Activated T-helper 2 cell treated with anti-CD3 and anti-CD28 coated beads, Interferon-gamma antibody, Interleukin-2, Interleukin-4, amounts not matched to agents 10 μg/mL and 5 μg/mL and 100 μg/mL, durations not matched to agents 14 hours and 24 hours and 36 hours (primary cell): ENCODE measurements at regions not wholly inside any gene's neighbourhood (a gene's known extent, or its start where the extent isn't known, plus 50 kb on each side); places are given as distances from the start of the nearest gene placed in this dataset.

ENCODE experiments used
- DNase-seq: peaks from one replicate; pipeline ENCODE4 v3.0.0; 2021; ENCODE audit warnings: low spot score
- H3K27ac Mint-ChIP-seq: one replicate; pipeline ENCODE4 v1.8.0; 2021; ENCODE audit warnings: mixed read lengths
- H3K27me3 Mint-ChIP-seq: one replicate; pipeline ENCODE4 v1.8.0; 2021; ENCODE audit warnings: low read depth, mixed read lengths
- H3K36me3 Mint-ChIP-seq: one replicate; pipeline ENCODE4 v1.8.0; 2021; ENCODE audit warnings: low read depth, mixed read lengths
- H3K4me1 Mint-ChIP-seq: one replicate; pipeline ENCODE4 v1.8.0; 2021; ENCODE audit warnings: low read depth, mixed read lengths
- H3K4me3 Mint-ChIP-seq: one replicate; pipeline ENCODE4 v1.8.0; 2021; ENCODE audit warnings: low read depth, mild to moderate bottlenecking, moderate library complexity, mixed read lengths
- H3K9me3 Mint-ChIP-seq: one replicate; pipeline ENCODE4 v1.8.0; 2021; ENCODE audit warnings: mixed read lengths
- intact Hi-C: fragments of 100-400 bp; cut with micrococcal nuclease; formaldehyde crosslinking; loops from one replicate; pipeline ENCODE4 v1.15.1; 2023

DNA sequence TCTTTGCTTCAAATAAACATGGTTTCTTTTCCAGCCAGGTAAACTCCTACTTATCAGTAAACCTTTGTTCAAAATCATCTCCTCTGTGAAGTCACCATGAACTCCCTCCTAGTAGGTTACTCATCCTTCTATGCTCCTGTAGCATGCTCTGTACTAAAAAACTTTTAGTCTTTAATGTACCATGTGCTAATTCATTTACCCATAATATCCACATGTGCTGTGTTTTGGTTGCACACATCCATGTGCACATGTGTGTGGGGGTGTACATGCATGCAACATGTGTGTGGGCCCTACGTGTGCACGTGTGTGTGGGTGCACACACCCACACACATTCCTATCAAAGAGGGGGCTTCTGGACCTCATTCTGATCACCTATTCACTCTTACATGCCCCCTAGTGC is 259.9 kb upstream of the SP4 start:
- no peaks in the 10 kb centered on the region for H3K9me3 Mint-ChIP-seq
- H3K4me3 Mint-ChIP-seq: no peak overlapping the region
- peaks cover 18% of the 10 kb centered on the region for H3K27me3 Mint-ChIP-seq
- H3K4me1 Mint-ChIP-seq: no peaks in the 10 kb centered on the region
- intact Hi-C loops: no loop called here
- no peak for DNase-seq
- H3K36me3 Mint-ChIP-seq: no peaks in the 10 kb centered on the region
- H3K27ac Mint-ChIP-seq: no peak overlapping the region

DNA sequence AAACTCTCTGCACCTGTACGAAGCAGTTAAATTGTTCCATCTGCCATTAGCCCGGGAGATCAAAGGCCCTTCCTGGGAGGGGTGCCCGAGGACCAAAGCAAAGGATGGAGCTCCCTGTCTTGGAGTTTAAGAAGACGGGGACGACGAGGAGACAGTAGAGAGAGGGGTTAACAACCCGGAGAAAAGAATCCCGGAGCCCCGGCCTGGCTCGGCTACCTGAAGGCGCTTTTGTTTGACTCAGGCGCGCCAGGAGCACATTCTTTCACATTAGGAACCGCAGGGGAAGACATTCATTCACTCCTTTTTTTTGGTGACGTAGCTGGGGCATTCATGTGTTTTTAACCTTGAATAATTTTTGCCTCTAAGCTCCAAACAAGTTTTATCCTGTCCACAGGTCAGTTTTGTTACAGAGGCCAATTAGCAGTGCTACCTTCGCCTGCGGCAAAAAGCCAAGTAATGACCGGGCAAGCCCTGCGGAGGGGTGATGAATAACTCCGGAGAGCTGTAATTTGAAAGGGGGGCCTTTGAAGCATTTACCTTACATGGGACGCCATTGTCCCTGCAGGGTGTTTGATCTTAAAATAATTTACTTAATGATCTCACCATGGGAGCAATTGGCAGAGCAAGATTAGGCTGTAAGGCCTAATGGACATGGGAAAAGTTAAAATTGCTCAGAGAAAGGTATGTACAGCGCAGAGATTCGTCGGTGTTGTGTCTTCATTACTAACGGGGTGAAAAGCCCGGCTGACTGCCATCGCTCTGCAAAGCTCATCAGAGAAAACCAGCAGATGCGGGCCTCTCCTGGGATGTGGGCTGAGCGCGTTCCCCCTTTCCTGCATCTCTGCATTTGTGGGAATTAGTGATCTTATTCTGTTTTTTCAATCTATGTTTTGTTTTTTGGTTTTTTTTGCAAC is 258.0 kb upstream of the SP4 start:
- Mint-ChIP-seq H3K27ac (no peak overlapping the region), H3K4me1 (no peaks in the 10 kb centered on the region), H3K36me3 (no peaks in the 10 kb centered on the region), H3K4me3 (no peak overlapping the region), H3K27me3 (peaks cover 17% of the 10 kb centered on the region), H3K9me3 (no peaks in the 10 kb centered on the region)
- no peak for DNase-seq
- intact Hi-C loops: no loop called here

DNA sequence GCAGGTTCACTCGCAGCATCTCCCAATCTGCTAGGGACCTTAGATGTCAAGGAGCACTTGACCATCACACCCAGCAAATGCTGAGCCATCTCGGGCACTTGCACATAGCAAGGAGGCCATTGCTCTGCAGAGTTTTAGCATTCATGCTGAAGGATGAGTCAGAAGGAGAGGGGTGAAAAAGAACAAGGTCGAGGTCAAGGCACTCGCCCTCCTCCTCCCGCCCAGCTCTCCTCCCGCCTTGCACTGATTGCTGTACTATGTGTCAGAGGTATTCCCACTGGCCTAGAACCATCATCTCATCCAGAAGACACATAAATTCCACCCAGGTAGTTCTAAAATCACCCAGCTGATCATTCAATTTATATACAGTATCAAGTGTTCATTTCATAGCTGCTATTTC is 255.1 kb upstream of the SP4 start:
- Mint-ChIP-seq H3K36me3 (no peaks in the 10 kb centered on the region), H3K9me3 (no peaks in the 10 kb centered on the region), H3K27ac (no peak overlapping the region), H3K4me1 (no peaks in the 10 kb centered on the region), H3K27me3 (peaks cover 17% of the 10 kb centered on the region), H3K4me3 (no peak overlapping the region)
- intact Hi-C loops: no loop called here
- DNase-seq: no peak

DNA sequence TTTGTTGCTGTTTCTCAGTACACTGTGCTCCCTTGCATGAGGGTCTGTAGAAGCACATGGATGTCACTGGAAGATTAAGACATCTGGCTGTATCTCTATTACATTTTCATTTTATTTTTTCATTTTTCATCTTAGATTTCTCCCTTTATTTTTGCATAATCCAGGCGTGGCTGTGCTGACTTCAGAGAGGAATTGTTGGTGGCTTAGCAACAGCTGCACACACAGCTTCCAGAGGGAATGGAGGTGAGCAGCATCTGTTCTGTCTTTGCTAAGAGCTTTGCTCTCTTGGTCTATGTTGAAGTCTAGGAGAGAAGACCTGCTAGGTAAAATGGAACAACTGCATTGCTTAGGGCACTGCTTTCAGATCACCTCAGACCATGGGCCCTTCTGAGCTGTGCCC is 254.4 kb upstream of the SP4 start:
- Mint-ChIP-seq H3K27me3 (peaks cover 15% of the 10 kb centered on the region), H3K27ac (no peak overlapping the region), H3K4me1 (no peaks in the 10 kb centered on the region), H3K9me3 (no peaks in the 10 kb centered on the region), H3K36me3 (no peaks in the 10 kb centered on the region), H3K4me3 (no peak overlapping the region)
- intact Hi-C loops: no loop called here
- DNase-seq: no peak

DNA sequence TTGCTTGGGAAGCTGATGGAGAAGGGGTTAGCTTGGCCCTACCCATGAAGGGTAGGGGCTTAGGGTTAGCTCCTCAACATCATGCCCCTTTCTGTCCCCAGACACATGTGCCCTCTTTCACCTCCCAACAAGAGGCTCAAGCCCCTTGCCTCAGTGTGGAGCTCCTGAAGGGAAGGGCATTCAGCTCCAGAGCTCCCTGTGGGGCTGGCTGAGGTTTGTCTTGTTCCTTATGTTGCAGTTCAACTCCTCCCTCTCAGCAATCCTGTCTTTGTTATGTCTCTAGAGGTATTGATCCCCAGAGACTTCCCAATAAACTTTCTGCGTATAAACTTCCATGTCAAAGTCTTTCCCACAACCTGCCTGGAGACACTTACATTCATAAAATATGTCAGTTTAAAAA is 252.2 kb upstream of the SP4 start:
- intact Hi-C loops: no loop called here
- no peaks in the 10 kb centered on the region for H3K4me1 Mint-ChIP-seq
- no peak overlapping the region for H3K27ac Mint-ChIP-seq
- no peaks in the 10 kb centered on the region for H3K36me3 Mint-ChIP-seq
- H3K9me3 Mint-ChIP-seq: no peaks in the 10 kb centered on the region
- no peak for DNase-seq
- H3K27me3 Mint-ChIP-seq: no peaks in the 10 kb centered on the region
- no peak overlapping the region for H3K4me3 Mint-ChIP-seq

DNA sequence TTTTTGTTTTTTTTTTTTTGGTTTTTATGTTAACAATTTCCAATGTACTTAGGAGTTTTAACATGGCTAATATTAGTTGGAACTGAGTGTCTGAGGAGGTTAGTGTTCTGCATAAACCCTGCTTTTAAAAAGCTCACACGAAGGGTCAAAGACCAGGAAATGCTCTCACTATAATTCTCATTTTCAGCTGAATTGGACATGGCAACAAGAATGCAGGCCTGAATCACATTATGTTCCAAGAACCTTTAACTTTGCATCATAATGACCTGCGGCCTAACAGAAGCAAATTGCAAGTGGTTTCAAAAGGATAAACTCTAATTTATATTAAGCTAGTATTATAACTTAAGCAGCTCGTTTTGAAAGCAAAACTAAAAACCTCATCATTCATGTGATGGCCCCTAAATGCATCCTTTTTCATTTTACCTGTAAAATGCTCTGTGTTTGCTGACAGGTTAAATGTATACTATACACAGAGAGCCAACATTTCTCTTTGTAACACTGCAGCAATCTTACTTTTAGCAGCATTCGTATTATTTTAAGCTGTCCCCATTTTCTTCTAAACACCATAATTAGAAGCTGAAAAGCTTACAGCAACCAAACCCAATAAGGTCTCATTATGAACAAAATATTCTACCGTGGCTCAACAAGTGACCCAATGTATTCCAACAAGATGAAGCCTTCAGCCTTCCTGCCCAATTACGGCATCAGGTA is 242.8 kb upstream of the SP4 start:
- H3K4me3 Mint-ChIP-seq: no peak overlapping the region
- H3K27me3 Mint-ChIP-seq: peaks cover 2% of the 10 kb centered on the region
- intact Hi-C loops: no loop called here
- H3K9me3 Mint-ChIP-seq: no peaks in the 10 kb centered on the region
- H3K27ac Mint-ChIP-seq: no peak overlapping the region
- DNase-seq: no peak
- H3K4me1 Mint-ChIP-seq: no peaks in the 10 kb centered on the region
- H3K36me3 Mint-ChIP-seq: no peaks in the 10 kb centered on the region

DNA sequence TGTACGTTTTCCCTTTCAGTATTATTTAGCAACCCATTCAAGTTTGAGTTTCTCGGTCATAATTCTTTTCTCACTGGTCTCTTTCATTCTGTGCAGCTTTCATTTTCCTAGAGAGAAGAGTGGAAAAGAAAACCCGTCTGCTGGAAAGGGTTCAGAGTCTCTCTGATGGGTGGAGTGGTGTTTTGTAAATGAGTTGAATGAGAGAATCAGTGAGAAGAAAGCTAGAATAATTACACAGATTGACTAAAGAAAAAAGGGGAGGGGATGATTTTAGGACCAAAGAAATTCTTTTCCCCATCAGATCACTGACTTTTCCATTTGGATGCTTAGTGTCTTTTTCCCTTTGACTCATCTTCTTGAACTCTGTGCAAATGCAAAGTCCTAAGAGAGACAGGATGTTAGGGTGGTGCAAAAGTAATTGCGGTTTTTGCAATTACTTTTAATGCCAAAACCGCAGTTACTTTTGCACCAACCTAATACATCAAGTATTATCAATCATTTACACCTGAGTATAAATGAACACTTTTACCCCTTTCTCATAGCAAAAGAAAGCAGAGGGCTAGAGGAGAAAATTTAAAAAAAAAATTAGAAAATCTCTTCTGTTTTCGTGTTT is 242.1 kb upstream of the SP4 start:
- intact Hi-C loops: no loop called here
- H3K4me1 Mint-ChIP-seq: no peaks in the 10 kb centered on the region
- H3K36me3 Mint-ChIP-seq: no peaks in the 10 kb centered on the region
- no peaks in the 10 kb centered on the region for H3K9me3 Mint-ChIP-seq
- H3K27me3 Mint-ChIP-seq: peaks cover 2% of the 10 kb centered on the region
- no peak overlapping the region for H3K27ac Mint-ChIP-seq
- no peak overlapping the region for H3K4me3 Mint-ChIP-seq
- no peak for DNase-seq

DNA sequence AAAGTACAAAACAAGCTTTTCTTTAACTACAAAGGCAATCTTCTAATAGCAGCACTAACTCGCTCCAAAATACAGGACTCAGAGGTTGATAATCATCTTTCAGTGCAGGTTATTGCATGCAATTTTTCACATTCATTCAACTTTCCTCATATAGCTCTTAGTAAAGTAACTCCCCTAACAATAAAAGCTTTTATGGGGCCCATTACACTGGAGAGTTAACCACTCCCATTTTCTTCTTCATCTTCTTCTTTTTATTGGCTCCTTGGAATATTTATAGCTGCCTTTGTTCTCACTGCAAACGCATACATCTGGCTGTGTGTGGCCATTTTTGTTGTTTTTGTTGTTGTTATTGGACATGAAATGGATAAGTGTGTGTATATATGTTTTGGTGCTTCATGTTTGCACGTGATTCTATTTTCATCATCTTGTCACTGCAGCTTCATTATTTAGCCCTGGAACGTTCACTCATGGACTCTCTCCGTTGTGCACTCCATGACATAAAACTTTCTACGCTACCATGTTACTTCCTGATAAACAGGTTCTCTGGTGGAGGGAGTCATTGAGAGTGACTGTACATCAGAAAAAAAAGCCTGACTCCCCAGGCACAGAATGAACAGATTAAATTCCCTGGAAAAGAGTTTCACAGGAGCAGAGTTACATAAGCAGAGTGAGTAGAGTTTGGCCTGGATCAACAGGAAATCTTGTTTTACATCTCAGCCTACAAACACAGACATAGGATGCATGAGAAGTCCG is 236.4 kb upstream of the SP4 start:
- no peak for DNase-seq
- no peak overlapping the region for H3K27ac Mint-ChIP-seq
- H3K4me3 Mint-ChIP-seq: no peak overlapping the region
- no peaks in the 10 kb centered on the region for H3K4me1 Mint-ChIP-seq
- H3K9me3 Mint-ChIP-seq: no peaks in the 10 kb centered on the region
- intact Hi-C loops: no loop called here
- no peaks in the 10 kb centered on the region for H3K27me3 Mint-ChIP-seq
- H3K36me3 Mint-ChIP-seq: no peaks in the 10 kb centered on the region

DNA sequence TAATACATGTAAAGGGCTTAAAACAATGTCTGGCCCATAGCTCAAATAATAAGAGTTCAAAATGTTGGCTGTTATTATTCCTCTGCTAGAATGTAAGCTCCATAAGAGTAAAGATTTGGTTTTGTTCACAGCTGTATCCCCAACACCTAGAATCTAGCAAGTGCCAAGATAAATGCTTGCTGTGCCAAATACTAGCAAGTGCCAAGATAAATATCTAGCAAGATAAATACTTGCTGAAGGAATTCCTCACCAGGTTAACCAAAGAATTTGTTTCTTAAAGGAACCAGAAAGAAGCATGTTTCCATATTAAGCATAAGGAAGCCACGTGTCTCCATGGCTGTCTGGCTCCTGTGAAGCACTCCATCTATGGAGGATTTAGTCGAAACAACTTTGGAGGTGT is 235.2 kb upstream of the SP4 start:
- no peaks in the 10 kb centered on the region for H3K27me3 Mint-ChIP-seq

DNA sequence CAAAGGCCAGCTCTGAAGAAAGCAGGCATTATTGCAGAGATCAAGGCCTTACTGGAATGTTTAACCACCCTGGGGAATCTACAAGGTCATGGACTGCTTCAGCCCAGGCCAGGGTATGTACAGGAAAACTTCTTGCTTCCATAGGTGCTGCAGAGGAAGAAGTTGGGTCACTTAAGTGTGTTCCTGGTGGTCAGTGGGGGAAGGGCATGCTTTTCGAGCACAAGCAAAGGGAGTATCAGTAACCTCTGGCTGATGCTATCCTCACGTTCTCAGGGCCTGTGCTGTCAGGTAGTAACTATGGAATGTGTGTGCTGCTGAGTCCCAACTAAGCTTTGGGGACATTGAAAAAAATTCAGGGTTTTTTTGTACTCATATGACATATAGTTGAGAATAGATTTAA is 234.0 kb upstream of the SP4 start:
- no peaks in the 10 kb centered on the region for H3K9me3 Mint-ChIP-seq
- no peak overlapping the region for H3K27ac Mint-ChIP-seq
- no peaks in the 10 kb centered on the region for H3K27me3 Mint-ChIP-seq
- no peak for DNase-seq
- H3K4me1 Mint-ChIP-seq: no peaks in the 10 kb centered on the region
- intact Hi-C loops: no loop called here
- H3K36me3 Mint-ChIP-seq: no peaks in the 10 kb centered on the region
- H3K4me3 Mint-ChIP-seq: no peak overlapping the region

More for the DNA sequence above, 235.2 kb upstream of the SP4 start:
- no peaks in the 10 kb centered on the region for H3K9me3 Mint-ChIP-seq
- no peak for DNase-seq
- H3K36me3 Mint-ChIP-seq: no peaks in the 10 kb centered on the region
- no peaks in the 10 kb centered on the region for H3K4me1 Mint-ChIP-seq
- H3K4me3 Mint-ChIP-seq: no peak overlapping the region
- intact Hi-C loops: no loop called here
- no peak overlapping the region for H3K27ac Mint-ChIP-seq

DNA sequence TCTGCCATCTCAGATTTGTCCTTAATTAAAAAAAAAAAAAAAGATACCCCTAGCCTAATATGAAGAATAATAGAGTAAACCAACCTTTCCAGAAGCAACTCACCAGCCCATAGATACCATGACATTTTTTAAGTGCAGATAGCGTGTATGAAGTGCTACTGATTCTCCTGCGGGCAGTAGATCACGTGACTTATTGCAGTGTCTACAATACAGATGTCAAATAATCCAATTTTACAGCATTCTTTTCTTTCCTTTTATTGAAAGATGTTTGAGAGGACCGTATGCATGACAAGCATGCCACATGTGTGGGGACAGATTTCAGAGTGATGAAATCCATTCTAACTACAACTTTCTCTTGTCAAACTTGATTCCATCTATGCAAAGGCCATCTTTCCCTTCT is 232.9 kb upstream of the SP4 start:
- no peak overlapping the region for H3K27ac Mint-ChIP-seq
- intact Hi-C loops: no loop called here
- no peak for DNase-seq
- no peaks in the 10 kb centered on the region for H3K9me3 Mint-ChIP-seq
- no peaks in the 10 kb centered on the region for H3K4me1 Mint-ChIP-seq
- no peaks in the 10 kb centered on the region for H3K36me3 Mint-ChIP-seq
- H3K4me3 Mint-ChIP-seq: no peak overlapping the region
- no peaks in the 10 kb centered on the region for H3K27me3 Mint-ChIP-seq

DNA sequence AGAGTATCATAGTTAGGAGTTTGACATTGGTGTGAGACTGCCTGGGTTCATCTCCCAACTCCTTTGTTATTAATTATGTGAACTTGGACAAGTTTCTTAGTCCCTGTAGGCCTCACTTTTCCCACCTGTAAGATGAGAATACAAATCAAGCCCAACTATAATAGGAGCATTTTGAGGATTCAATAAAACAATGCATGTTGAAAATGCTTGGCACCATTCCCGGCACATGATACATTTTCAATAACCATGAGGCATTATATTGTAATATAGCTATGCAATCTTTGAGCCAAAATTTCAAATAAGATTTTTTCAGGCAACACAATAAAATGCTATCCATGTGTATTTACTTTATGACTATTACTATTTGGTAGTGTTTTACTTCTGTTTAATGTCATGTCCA is 229.0 kb upstream of the SP4 start:
- DNase-seq: no peak
- no peak overlapping the region for H3K4me3 Mint-ChIP-seq
- H3K9me3 Mint-ChIP-seq: no peaks in the 10 kb centered on the region
- H3K27ac Mint-ChIP-seq: no peak overlapping the region
- no peaks in the 10 kb centered on the region for H3K36me3 Mint-ChIP-seq
- intact Hi-C loops: no loop called here
- peaks cover 1% of the 10 kb centered on the region for H3K27me3 Mint-ChIP-seq
- H3K4me1 Mint-ChIP-seq: no peaks in the 10 kb centered on the region
